Naive B cell (primary cell): ENCODE measurements at regions not wholly inside any gene's neighbourhood (a gene's known extent, or its start where the extent isn't known, plus 50 kb on each side); places are given as distances from the start of the nearest gene placed in this dataset.
"Not testable (repeated sequence)": the region's sequence is repeated elsewhere in the genome, so short reads cannot be mapped to it uniquely, and the experiment has no call there.

Experiments used
- ATAC-seq, 2 donors: fragments of 150-1000 bp; cut with Tn5 transposase; 2 replicates each; pipeline ENCODE4 v1.10.0; 2021; ENCODE audit warnings: low read depth in 2 of 2, mild to moderate bottlenecking in 2 of 2, moderate library complexity in 2 of 2
- DNase-seq: peaks from one replicate; pipeline ENCODE4 v3.0.0; 2022
- H3K27ac Mint-ChIP-seq, 6 donors: one replicate each; pipeline ENCODE4 v1.8.0; 2020 to 2022; ENCODE audit warnings: mild to moderate bottlenecking in 6 of 6, mixed read lengths in 6 of 6, moderate library complexity in 5 of 6, inconsistent platforms in 2 of 6
- H3K27me3 Mint-ChIP-seq, 3 donors: one replicate each; pipeline ENCODE4 v1.8.0; 2021 to 2022; ENCODE audit warnings: mixed read lengths in 3 of 3, mild to moderate bottlenecking in 1 of 3
- H3K36me3 Mint-ChIP-seq, 2 donors: one replicate each; pipeline ENCODE4 v1.8.0; 2020 to 2022; ENCODE audit warnings: mixed read lengths in 2 of 2, inconsistent platforms in 1 of 2, mild to moderate bottlenecking in 1 of 2
- H3K4me1 Mint-ChIP-seq, 3 donors: one replicate each; pipeline ENCODE4 v1.8.0; 2020 to 2022; ENCODE audit warnings: mixed read lengths in 3 of 3, inconsistent platforms in 1 of 3, mild to moderate bottlenecking in 1 of 3, moderate library complexity in 1 of 3
- H3K4me3 Mint-ChIP-seq, 8 donors: one replicate each; pipeline ENCODE4 v1.8.0; 2020 to 2022; ENCODE audit warnings: mild to moderate bottlenecking in 8 of 8, mixed read lengths in 8 of 8, moderate library complexity in 8 of 8, inconsistent platforms in 2 of 8
- H3K9me3 Mint-ChIP-seq, 7 donors: one replicate each; pipeline ENCODE4 v1.8.0; 2020 to 2022; ENCODE audit warnings: mixed read lengths in 7 of 7, mild to moderate bottlenecking in 5 of 7, inconsistent platforms in 2 of 7, moderate library complexity in 1 of 7

- H3K4me3 Mint-ChIP-seq: no peak overlapping the region
- no peaks in the 10 kb centered on the region for H3K36me3 Mint-ChIP-seq
- H3K9me3 Mint-ChIP-seq: peaks cover 0 to 3% (median 0%) of the 10 kb centered on the region in 7 donors
- no peak for ATAC-seq
- no peaks in the 10 kb centered on the region for H3K4me1 Mint-ChIP-seq
- DNase-seq: no peak
- no peaks in the 10 kb centered on the region for H3K27me3 Mint-ChIP-seq
- H3K27ac Mint-ChIP-seq: peak overlapping the region in 1 of 6 donors; percentile 66
Measured at GRCh38 chr11:82195283-82195682, 538.4 kb downstream of the FAM181B start.

DNA sequence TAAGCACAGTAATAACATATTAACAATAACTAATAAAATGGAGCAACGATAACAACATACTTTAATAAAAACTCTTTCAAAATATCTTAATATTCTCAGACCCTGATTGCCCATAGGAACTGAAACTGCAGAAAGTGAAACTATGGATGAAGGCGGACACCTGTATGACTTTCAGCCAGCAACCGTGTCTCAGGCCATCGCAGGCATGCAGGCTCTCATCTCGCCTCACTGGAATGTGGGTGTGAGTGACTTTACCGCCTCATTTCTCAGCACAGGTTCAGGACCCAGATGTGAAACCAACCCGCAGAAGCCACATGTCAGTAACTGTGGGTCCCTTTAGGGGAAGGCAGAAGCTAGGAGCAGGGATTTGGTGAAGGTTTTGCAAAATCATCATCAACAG, 539.1 kb downstream of the FAM181B start:
- H3K36me3 Mint-ChIP-seq: no peaks in the 10 kb centered on the region
- ATAC-seq (no peak), DNase-seq (no peak)

GRCh38 chr11:82191695-82192094, 542.0 kb downstream of the FAM181B start:
- ATAC-seq: no peak
- no peak for DNase-seq
- H3K9me3 Mint-ChIP-seq: peaks cover 0 to 3% (median 0%) of the 10 kb centered on the region in 7 donors

More for the DNA sequence above, 539.1 kb downstream of the FAM181B start:
- Mint-ChIP-seq H3K9me3 (peaks cover 0 to 3% (median 0%) of the 10 kb centered on the region in 7 donors), H3K27ac (peak overlapping the region in 1 of 6 donors; percentile 40), H3K4me3 (no peak overlapping the region), H3K4me1 (no peaks in the 10 kb centered on the region), H3K27me3 (no peaks in the 10 kb centered on the region)

DNA sequence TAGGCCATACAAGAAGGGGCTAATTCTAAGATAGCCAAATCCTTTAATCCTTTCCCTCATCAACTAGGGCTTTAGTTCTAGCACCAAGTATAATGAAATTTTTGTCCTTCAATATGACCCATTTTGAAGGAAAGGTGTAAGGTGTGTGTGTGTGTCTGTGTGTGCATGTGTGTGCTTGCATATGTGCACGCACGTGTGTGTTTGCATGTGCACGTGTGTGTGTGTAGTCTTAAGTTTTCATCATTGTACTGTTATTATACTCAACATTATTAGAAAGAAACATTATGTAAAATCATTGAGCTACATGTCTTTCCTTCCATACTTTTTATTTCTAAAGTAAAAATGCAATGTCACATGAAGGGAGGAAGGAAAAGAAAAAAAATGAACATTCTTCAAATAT, 547.7 kb downstream of the FAM181B start:
- no peaks in the 10 kb centered on the region for H3K4me1 Mint-ChIP-seq

More at GRCh38 chr11:82191695-82192094, 542.0 kb downstream of the FAM181B start:
- no peak overlapping the region for H3K4me3 Mint-ChIP-seq
- H3K27me3 Mint-ChIP-seq: no peaks in the 10 kb centered on the region
- no peaks in the 10 kb centered on the region for H3K36me3 Mint-ChIP-seq
- H3K4me1 Mint-ChIP-seq: no peaks in the 10 kb centered on the region
- H3K27ac Mint-ChIP-seq: no peak overlapping the region

DNA sequence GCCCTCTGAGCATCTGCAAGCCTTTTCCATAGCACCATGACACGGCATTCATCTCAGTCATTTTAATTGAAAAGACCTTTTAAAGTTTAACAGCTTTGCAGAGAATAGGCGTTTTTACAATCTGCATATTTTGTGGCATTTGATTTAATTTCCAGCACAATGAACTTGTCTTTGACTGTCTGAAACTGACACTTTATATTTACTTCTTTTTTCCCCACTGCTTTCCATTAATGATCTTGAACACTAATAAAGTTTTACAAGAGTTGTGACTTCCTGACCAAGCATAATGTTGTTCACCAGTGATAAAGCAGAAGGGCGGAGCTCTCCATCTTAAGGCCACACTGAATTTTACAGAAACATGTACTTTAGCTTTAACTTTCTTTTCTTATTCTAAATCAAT, 548.7 kb downstream of the FAM181B start:
- Mint-ChIP-seq H3K9me3 (peaks cover 0 to 2% (median under 1%) of the 10 kb centered on the region in 7 donors), H3K27me3 (no peaks in the 10 kb centered on the region), H3K4me1 (no peaks in the 10 kb centered on the region), H3K36me3 (no peaks in the 10 kb centered on the region), H3K4me3 (no peak overlapping the region), H3K27ac (no peak overlapping the region)
- DNase-seq: no peak
- ATAC-seq: no peak

More for the DNA sequence above, 547.7 kb downstream of the FAM181B start:
- no peak for ATAC-seq
- Mint-ChIP-seq H3K27ac (no peak overlapping the region), H3K27me3 (no peaks in the 10 kb centered on the region), H3K4me3 (no peak overlapping the region), H3K36me3 (no peaks in the 10 kb centered on the region), H3K9me3 (peaks cover 0 to 2% (median 0%) of the 10 kb centered on the region in 7 donors)
- no peak for DNase-seq

DNA sequence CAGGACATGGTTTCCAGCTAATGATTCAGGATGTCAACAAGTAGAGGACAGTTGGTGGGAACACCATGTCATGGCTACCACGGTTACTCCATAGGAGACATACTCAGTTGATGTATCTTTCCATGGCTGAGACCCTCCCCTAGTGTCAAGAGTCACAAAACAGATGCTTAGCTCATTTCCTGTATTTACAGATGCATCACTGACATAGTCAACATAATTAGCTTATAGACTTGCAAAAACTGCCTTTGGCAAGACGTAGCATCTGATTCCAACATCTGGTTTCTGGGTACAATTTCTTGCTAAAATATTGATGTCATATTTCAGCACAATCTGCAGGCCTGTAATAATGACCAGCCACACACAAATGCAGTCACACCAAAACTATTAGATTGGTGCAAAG, 550.3 kb downstream of the FAM181B start:
- Mint-ChIP-seq H3K9me3 (peaks cover 0 to 2% (median 1%) of the 10 kb centered on the region in 7 donors), H3K27ac (no peak overlapping the region), H3K36me3 (no peaks in the 10 kb centered on the region), H3K4me3 (no peak overlapping the region), H3K27me3 (no peaks in the 10 kb centered on the region), H3K4me1 (no peaks in the 10 kb centered on the region)
- DNase-seq (no peak), ATAC-seq (no peak)

DNA sequence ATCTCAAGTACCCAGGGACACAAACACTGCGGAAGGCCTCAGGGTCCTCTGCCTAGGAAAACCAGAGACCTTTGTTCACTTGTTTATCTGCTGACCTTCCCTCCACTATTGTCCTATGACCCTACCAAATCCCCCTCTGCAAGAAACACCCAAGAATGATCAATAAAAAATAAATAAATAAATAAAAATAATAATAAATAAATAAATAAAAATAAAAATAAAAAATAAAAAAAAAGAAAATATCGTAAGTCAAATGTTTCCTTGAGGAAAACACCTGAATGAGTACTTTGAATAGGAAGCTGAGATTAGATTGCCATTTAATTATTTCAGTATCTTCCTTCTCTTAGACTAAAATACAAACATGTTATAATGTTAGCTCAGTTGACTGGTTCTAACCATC, 551.0 kb downstream of the FAM181B start:
- H3K4me1 Mint-ChIP-seq, DNase-seq, ATAC-seq, H3K9me3 Mint-ChIP-seq, H3K36me3 Mint-ChIP-seq, H3K4me3 Mint-ChIP-seq, H3K27ac Mint-ChIP-seq, H3K27me3 Mint-ChIP-seq: not testable (repeated sequence)

GRCh38 chr11:82181796-82182195, 551.9 kb downstream of the FAM181B start:
- not testable (repeated sequence) for ATAC-seq, H3K27me3 Mint-ChIP-seq, DNase-seq, H3K4me3 Mint-ChIP-seq, H3K4me1 Mint-ChIP-seq, H3K9me3 Mint-ChIP-seq, H3K36me3 Mint-ChIP-seq, H3K27ac Mint-ChIP-seq

GRCh38 chr11:82176945-82177344, 556.7 kb downstream of the FAM181B start:
- Mint-ChIP-seq H3K27me3 (no peaks in the 10 kb centered on the region), H3K4me1 (no peaks in the 10 kb centered on the region), H3K27ac (no peak overlapping the region), H3K9me3 (peaks cover 0 to 5% (median 0%) of the 10 kb centered on the region in 7 donors), H3K36me3 (no peaks in the 10 kb centered on the region), H3K4me3 (no peak overlapping the region)
- DNase-seq (no peak), ATAC-seq (no peak)

DNA sequence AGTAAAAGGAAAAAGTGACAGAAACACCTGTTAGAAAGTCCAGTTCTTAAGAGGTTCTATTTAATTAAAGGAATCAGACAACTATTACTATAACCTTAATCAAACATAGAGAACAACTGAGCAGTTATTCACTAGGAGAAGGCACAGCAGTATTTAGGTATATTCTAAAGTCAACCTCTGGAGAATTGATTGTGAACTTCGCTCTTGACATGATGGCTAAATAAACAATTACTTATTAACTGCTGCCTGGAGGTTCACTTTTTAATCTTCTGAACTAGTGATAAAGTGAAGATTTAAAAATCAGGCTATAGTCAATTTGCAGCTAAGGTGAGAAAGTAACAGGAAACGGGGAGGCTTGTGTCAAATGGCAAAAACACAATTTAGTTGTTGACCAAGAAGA, 557.3 kb downstream of the FAM181B start:
- no peaks in the 10 kb centered on the region for H3K4me1 Mint-ChIP-seq
- peaks cover 0 to 5% (median 0%) of the 10 kb centered on the region in 7 donors for H3K9me3 Mint-ChIP-seq
- H3K27ac Mint-ChIP-seq: no peak overlapping the region
- H3K36me3 Mint-ChIP-seq: no peaks in the 10 kb centered on the region
- H3K27me3 Mint-ChIP-seq: no peaks in the 10 kb centered on the region
- no peak overlapping the region for H3K4me3 Mint-ChIP-seq
- DNase-seq (no peak), ATAC-seq (no peak)

GRCh38 chr11:82174610-82175009, 559.1 kb downstream of the FAM181B start:
- no peak for ATAC-seq
- Mint-ChIP-seq H3K36me3 (no peaks in the 10 kb centered on the region), H3K4me1 (no peaks in the 10 kb centered on the region), H3K9me3 (peaks cover 0 to 3% (median 0%) of the 10 kb centered on the region in 7 donors), H3K27ac (no peak overlapping the region), H3K4me3 (no peak overlapping the region), H3K27me3 (no peaks in the 10 kb centered on the region)
- DNase-seq: no peak

GRCh38 chr11:82146789-82147188, 586.9 kb downstream of the FAM181B start:
- Mint-ChIP-seq H3K27ac (no peak overlapping the region), H3K27me3 (no peaks in the 10 kb centered on the region), H3K4me3 (no peak overlapping the region), H3K4me1 (no peaks in the 10 kb centered on the region), H3K36me3 (no peaks in the 10 kb centered on the region), H3K9me3 (peaks cover 0 to 3% (median 0%) of the 10 kb centered on the region in 7 donors)
- DNase-seq (no peak), ATAC-seq (no peak)

DNA sequence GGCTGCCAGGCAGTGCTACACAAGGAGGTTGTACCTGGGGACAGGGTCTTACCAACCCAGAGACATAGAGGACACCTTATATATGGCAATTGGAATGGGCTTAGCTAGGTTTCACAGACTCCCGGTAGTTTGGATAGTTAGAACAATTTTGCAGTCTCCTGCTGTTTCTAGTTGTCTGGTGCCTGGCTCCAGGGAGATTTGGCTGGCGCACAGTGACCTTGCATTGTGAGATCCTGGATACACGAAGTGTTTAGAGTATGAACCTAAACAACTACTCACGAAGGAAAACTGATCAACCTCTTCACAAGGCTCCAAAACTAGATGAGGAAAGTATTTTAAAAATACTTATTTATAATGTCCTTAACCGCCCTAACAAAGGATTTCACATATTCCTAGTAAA, 614.7 kb downstream of the FAM181B start:
- no peak for DNase-seq
- Mint-ChIP-seq H3K4me1 (no peaks in the 10 kb centered on the region), H3K4me3 (no peak overlapping the region), H3K27me3 (no peaks in the 10 kb centered on the region), H3K9me3 (peaks cover 0 to 8% (median 2%) of the 10 kb centered on the region in 7 donors), H3K27ac (no peak overlapping the region), H3K36me3 (no peaks in the 10 kb centered on the region)
- ATAC-seq: no peak

DNA sequence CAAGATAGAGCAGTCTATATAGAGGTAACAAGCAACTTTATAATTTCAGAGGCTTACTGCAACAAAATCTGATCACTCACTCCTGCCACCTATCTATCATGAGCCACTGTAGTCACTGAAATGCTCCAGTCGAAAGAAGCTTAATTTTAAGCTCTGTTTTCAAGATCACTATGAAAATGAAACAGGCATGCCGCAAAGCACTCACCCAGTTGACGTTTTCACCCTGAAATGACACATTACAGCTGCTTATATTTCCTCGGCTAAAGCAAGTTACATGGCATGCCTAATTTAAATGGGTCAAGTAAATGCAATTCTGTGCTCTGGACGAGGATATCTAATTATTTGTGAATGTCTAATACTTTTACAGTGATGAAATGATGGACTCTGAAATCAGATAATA, 616.3 kb downstream of the FAM181B start:
- Mint-ChIP-seq H3K4me1 (no peaks in the 10 kb centered on the region), H3K9me3 (peaks cover 0 to 3% (median 0%) of the 10 kb centered on the region in 7 donors), H3K36me3 (no peaks in the 10 kb centered on the region), H3K4me3 (no peak overlapping the region), H3K27ac (no peak overlapping the region), H3K27me3 (no peaks in the 10 kb centered on the region)
- DNase-seq: no peak
- no peak for ATAC-seq
